ENCODE measurements at regions not wholly inside any gene's neighbourhood (a gene's known extent, or its start where the extent isn't known, plus 50 kb on each side); places are given as distances from the start of the nearest gene placed in this dataset.

- DNase-seq (ENCODE audit: low spot score) (no peak), ATAC-seq (ENCODE audit: low FRiP score) (no peak)
- TF ChIP-seq CTCF (IDR thresholded peaks at IDR 0.05), result no peak
Observed at GRCh38 chr10:130387936-130388580, 251.9 kb downstream of the GLRX3 start.

GRCh38 chr10:130388746-130389145 lies 252.6 kb downstream of the GLRX3 start:
- no peak for DNase-seq (ENCODE audit: low spot score)
- TF ChIP-seq CTCF (IDR thresholded peaks at IDR 0.05), result no peak

GRCh38 chr10:130389906-130390305 lies 253.7 kb downstream of the GLRX3 start:
- ATAC-seq (ENCODE audit: low FRiP score), result no peak
- no peak for DNase-seq (ENCODE audit: low spot score)

More at GRCh38 chr10:130388746-130389145, 252.6 kb downstream of the GLRX3 start:
- no peak for ATAC-seq (ENCODE audit: low FRiP score)

GRCh38 chr10:130392031-130392430 lies 255.8 kb downstream of the GLRX3 start:
- DNase-seq (ENCODE audit: low spot score), result no peak
- no peak for ATAC-seq (ENCODE audit: low FRiP score)
- no peak for TF ChIP-seq CTCF (IDR thresholded peaks at IDR 0.05)

More at GRCh38 chr10:130389906-130390305, 253.7 kb downstream of the GLRX3 start:
- TF ChIP-seq CTCF (IDR thresholded peaks at IDR 0.05), result no peak

GRCh38 chr10:130393342-130393741 lies 257.2 kb downstream of the GLRX3 start:
- ATAC-seq (ENCODE audit: low FRiP score) (no peak), DNase-seq (ENCODE audit: low spot score) (no peak)
- TF ChIP-seq CTCF (IDR thresholded peaks at IDR 0.05), result no peak

GRCh38 chr10:130394832-130395231 lies 258.6 kb downstream of the GLRX3 start:
- DNase-seq (ENCODE audit: low spot score) (no peak), ATAC-seq (ENCODE audit: low FRiP score) (no peak)
- TF ChIP-seq CTCF (IDR thresholded peaks at IDR 0.05), result no peak

GRCh38 chr10:130395248-130395936 lies 259.2 kb downstream of the GLRX3 start:
- ATAC-seq (ENCODE audit: low FRiP score) (no peak), DNase-seq (ENCODE audit: low spot score) (no peak)
- no peak for TF ChIP-seq CTCF (IDR thresholded peaks at IDR 0.05)
